Gastrocnemius medialis (tissue), 4 donors: ENCODE measurements at regions not wholly inside any gene's neighbourhood (a gene's known extent, or its start where the extent isn't known, plus 50 kb on each side); places are given as distances from the start of the nearest gene placed in this dataset.

Experiments used
- ATAC-seq, 2 donors: fragments of 150-250 bp; one replicate each; pipeline ENCODE4 v1.9.1; 2016
- DNase-seq, 2 donors: peaks; one replicate each; pipeline ENCODE4 v3.0.0-alpha.2; 2019
- H3K27ac ChIP-seq, 4 donors: fragments of 200-600 bp; sonication (generic); 1 replicate in 1 of 4; 2 replicates in 3 of 4; pipeline ENCODE4 v1.5.1; 2016 to 2018; ENCODE audit warnings: mild to moderate bottlenecking in 2 of 4, moderate library complexity in 1 of 4
- H3K27me3 ChIP-seq, 3 donors: fragments of 200-600 bp; sonication (generic) in 2 of 3; 1 replicate in 1 of 3; 2 replicates in 2 of 3; pipeline versions ENCODE4 v1.5.1 to v1.6.0; 2016 to 2019; ENCODE audit warnings: mild to moderate bottlenecking in 1 of 3, moderate library complexity in 1 of 3
- H3K36me3 ChIP-seq, 2 donors: fragments of 200-600 bp; sonication (generic) in 1 of 2; one replicate each; pipeline ENCODE4 v1.5.1; 2017 to 2018
- H3K4me1 ChIP-seq, 2 donors: fragments of 200-600 bp; sonication (generic) in 1 of 2; one replicate each; pipeline ENCODE4 v1.5.1; 2016 to 2017; ENCODE audit warnings: mild to moderate bottlenecking in 2 of 2
- H3K4me3 ChIP-seq, 4 donors: fragments of 200-600 bp; sonication (generic) in 3 of 4; 1 replicate in 1 of 4; 2 replicates in 3 of 4; pipeline ENCODE4 v1.5.1; 2016 to 2019; ENCODE audit warnings: mild to moderate bottlenecking in 2 of 4
- H3K9me3 ChIP-seq, 3 donors: fragments of 200-600 bp; sonication (generic) in 2 of 3; 1 replicate in 1 of 3; 2 replicates in 2 of 3; pipeline ENCODE4 v1.5.1; 2016 to 2019
- CTCF ChIP-seq, 5 experiments: fragments of 450-650 bp in 3 of 5; fragments of 200-600 bp in 2 of 5; sonication (generic) in 2 of 5; IDR thresholded peaks in 4 of 5; conservative IDR thresholded peaks in 1 of 5; 1 replicate in 4 of 5; 2 replicates in 1 of 5; pipeline ENCODE4 v1.5.1; 2016 to 2019; ENCODE audit warnings: antibody characterized with exemption in 5 of 5, mild to moderate bottlenecking in 3 of 5, moderate library complexity in 3 of 5
- POLR2A ChIP-seq, 2 donors: fragments of 450-650 bp; IDR thresholded peaks; one replicate each; pipeline ENCODE4 v1.6.1; 2017; ENCODE audit warnings: antibody characterized with exemption in 2 of 2, mild to moderate bottlenecking in 2 of 2, moderate library complexity in 2 of 2
- in situ Hi-C, 4 donors: fragments of 200-750 bp; cut with MboI; loops; one replicate each; pipeline versions ENCODE4 v1.15.0 to v1.8.0; 2017; ENCODE audit warnings: low sequenced_read_pairs in 4 of 4
- intact Hi-C: fragments of 100-400 bp; cut with DNase I; formaldehyde crosslinking; loops from one replicate; pipeline ENCODE4 v1.15.1; 2023; ENCODE audit warnings: low total_unique reads

DNA sequence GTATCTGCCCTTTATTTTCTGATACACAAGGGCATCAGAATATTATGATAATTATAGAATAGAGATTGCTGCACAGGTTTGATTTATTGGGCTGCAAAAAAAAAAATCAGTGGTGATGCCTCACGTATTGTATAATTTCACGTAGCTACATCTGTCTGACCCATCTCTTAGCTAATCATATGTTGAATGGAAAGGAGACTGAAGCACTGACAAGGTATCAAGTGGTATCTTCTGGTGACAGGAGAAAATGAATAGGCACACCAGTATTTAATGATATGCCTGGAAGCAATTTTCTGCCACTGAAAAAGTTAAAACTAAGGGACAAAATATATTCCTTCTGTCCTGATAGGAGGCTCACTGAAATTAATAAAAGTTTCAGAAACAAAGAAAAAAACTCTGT lies 837.2 kb upstream of the FBXO33 start:
- Histone ChIP-seq H3K36me3 (no peaks in the 10 kb centered on the region), H3K4me3 (no peak overlapping the region), H3K27me3 (no peaks in the 10 kb centered on the region), H3K27ac (no peak overlapping the region), H3K9me3 (no peaks in the 10 kb centered on the region), H3K4me1 (no peaks in the 10 kb centered on the region)
- in situ Hi-C loops (no loop called here), intact Hi-C loops (no loop called here)
- DNase-seq (no peak), ATAC-seq (no peak)
- TF ChIP-seq POLR2A (IDR thresholded peaks at IDR 0.05) (no peak), CTCF (IDR thresholded peaks at IDR 0.05 in 4 of 5, conservative IDR thresholded peaks at IDR 0.05 in 1 of 5) (no peak)

- Histone ChIP-seq H3K4me3 (no peak overlapping the region), H3K36me3 (no peaks in the 10 kb centered on the region), H3K4me1 (no peaks in the 10 kb centered on the region), H3K27me3 (no peaks in the 10 kb centered on the region), H3K9me3 (no peaks in the 10 kb centered on the region), H3K27ac (no peak overlapping the region)
- TF ChIP-seq CTCF (IDR thresholded peaks at IDR 0.05 in 4 of 5, conservative IDR thresholded peaks at IDR 0.05 in 1 of 5), result no peak
- TF ChIP-seq POLR2A (IDR thresholded peaks at IDR 0.05), result no peak
- ATAC-seq, result no peak
- intact Hi-C loops (no loop called here), in situ Hi-C loops (no loop called here)
- no peak for DNase-seq
Observed at GRCh38 chr14:40268236-40268635, 836.0 kb upstream of the FBXO33 start.

DNA sequence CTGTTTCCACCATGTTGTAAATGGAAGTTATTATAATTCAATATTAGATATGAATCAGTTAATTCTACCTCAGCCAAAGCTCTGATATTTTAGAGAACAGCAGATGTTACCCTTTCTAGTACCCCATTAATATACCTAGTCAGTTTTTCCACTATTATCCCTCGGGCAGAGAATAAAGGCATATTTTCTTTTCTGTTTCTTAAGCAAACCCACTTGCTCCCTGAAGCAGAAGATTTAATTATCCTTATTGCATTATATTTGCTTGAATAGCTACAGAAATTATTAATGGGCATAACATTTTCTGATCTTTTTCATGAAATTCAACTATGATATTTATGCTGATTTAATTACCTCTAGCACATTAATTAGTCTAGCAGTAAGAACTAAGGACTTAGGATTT lies 832.9 kb upstream of the FBXO33 start:
- Histone ChIP-seq H3K4me3 (no peak overlapping the region), H3K9me3 (no peaks in the 10 kb centered on the region), H3K4me1 (no peaks in the 10 kb centered on the region), H3K36me3 (no peaks in the 10 kb centered on the region), H3K27ac (no peak overlapping the region), H3K27me3 (no peaks in the 10 kb centered on the region)
- TF ChIP-seq CTCF (IDR thresholded peaks at IDR 0.05 in 4 of 5, conservative IDR thresholded peaks at IDR 0.05 in 1 of 5) (no peak), POLR2A (IDR thresholded peaks at IDR 0.05) (no peak)
- intact Hi-C loops (no loop called here), in situ Hi-C loops (no loop called here)
- DNase-seq (no peak), ATAC-seq (no peak)

DNA sequence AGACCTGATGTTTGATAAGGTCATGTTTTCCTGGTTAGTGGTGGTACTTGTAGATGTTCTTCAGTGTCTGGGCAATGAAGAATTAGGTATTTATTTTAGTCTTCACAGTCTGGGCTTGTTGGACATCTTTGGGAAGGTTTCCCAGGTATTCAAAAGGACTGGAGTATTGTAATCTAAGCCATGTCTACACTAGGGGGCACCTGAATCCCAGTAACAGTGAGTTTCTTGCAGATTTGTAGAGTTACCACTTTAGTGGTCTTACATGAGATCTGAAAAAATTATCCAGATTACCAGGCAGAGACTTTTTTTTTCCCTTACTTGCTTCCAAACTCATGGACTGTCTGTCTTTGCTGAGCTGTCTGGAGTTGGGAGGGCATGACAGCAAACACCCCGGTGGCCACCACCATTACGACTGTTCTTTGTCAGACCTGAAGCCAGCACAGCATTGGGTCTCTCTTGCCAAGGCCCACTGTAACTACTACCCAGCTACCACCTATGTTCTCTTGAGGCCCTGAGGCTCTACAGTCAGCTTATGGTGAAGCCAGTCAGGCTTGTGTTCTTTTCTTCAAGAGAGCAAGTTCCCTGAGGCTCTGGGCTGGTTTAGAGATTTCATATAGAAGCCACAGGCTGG lies 820.7 kb upstream of the FBXO33 start:
- no peak for TF ChIP-seq CTCF (IDR thresholded peaks at IDR 0.05 in 4 of 5, conservative IDR thresholded peaks at IDR 0.05 in 1 of 5)
- no peak for TF ChIP-seq POLR2A (IDR thresholded peaks at IDR 0.05)
- Histone ChIP-seq H3K9me3 (no peaks in the 10 kb centered on the region), H3K27ac (no peak overlapping the region), H3K27me3 (no peaks in the 10 kb centered on the region), H3K36me3 (no peaks in the 10 kb centered on the region), H3K4me1 (no peaks in the 10 kb centered on the region), H3K4me3 (no peak overlapping the region)
- DNase-seq, result no peak
- in situ Hi-C loops (no loop called here), intact Hi-C loops (no loop called here)
- no peak for ATAC-seq

DNA sequence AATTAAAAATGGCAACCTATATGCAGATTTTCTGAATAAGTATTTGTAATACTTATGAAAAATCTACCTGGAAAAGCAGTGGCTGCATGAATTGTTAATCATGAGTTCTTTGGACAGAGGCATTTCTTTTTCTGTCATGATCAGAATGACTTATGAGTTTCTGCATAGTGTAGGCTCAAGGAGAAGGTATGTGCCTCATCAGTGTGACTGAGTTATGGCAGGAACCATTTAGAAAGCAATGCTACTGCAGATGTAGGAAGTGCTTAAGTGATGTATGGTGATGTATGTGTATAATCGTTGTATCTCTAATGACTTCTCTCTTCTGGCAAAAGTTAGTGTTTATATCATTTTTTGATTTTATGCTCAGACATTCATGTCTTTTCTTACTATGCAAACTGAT lies 816.4 kb upstream of the FBXO33 start:
- intact Hi-C loops, result no loop called here
- H3K27me3 ChIP-seq, result no peaks in the 10 kb centered on the region
- H3K36me3 ChIP-seq, result no peaks in the 10 kb centered on the region
- H3K9me3 ChIP-seq, result no peaks in the 10 kb centered on the region
- no peak for ATAC-seq
- H3K4me3 ChIP-seq, result no peak overlapping the region
- no peak for DNase-seq
- H3K4me1 ChIP-seq, result no peaks in the 10 kb centered on the region
- TF ChIP-seq CTCF (IDR thresholded peaks at IDR 0.05 in 4 of 5, conservative IDR thresholded peaks at IDR 0.05 in 1 of 5), result no peak
- TF ChIP-seq POLR2A (IDR thresholded peaks at IDR 0.05), result no peak
- in situ Hi-C loops, result no loop called here
- H3K27ac ChIP-seq, result no peak overlapping the region
